Mucosa of descending colon (tissue), 3 donors: ENCODE measurements at regions not wholly inside any gene's neighbourhood (a gene's known extent, or its start where the extent isn't known, plus 50 kb on each side); places are given as distances from the start of the nearest gene placed in this dataset.
A peak's percentile ranks its signal among the peaks of the same experiment; 100 is the strongest.

Experiments used
- ATAC-seq: fragments of 200-7000 bp; cut with Tn5 transposase; one replicate; pipeline ENCODE4 v1.9.1; 2020; ENCODE audit warnings: mild to moderate bottlenecking, moderate library complexity
- DNase-seq, 3 donors: peaks; one replicate each; pipeline ENCODE4 v3.0.0-alpha.2; 2020
- H3K36me3 ChIP-seq: fragments of 200-600 bp; one replicate; pipeline ENCODE4 v1.8.0; 2021; ENCODE audit warnings: low read depth, mild to moderate bottlenecking
- H3K4me1 ChIP-seq: fragments of 200-600 bp; one replicate; pipeline ENCODE4 v1.8.0; 2021; ENCODE audit warnings: low read depth, mild to moderate bottlenecking
- H3K4me3 ChIP-seq: fragments of 200-600 bp; one replicate; pipeline ENCODE4 v1.8.0; 2021; ENCODE audit warnings: mild to moderate bottlenecking
- H3K9me3 ChIP-seq: fragments of 200-600 bp; one replicate; pipeline ENCODE4 v1.8.0; 2021; ENCODE audit warnings: mild to moderate bottlenecking
- intact Hi-C, 2 donors: fragments of 100-400 bp; cut with DNase I in 1 of 2; cut with micrococcal nuclease in 1 of 2; formaldehyde crosslinking; loops; one replicate each; pipeline versions ENCODE4 v1.11.0 to v1.11.1; 2022; cut with DNase I, micrococcal nuclease
- TF ChIP-seq, protein P1 (sequence below): fragments of 200-600 bp; IDR thresholded peaks from one replicate; pipeline ENCODE4 v1.8.0; 2022; ENCODE audit warnings: antibody characterized with exemption, mild to moderate bottlenecking
- donor health status: DM: no; HTN: no; CAD: no; lungs with moderate emphysema.
- donor health status: DM: no; HTN: no; CAD: no.
- donor health status: DM: no; HTN: yes; CAD: no.

- ATAC-seq, result no peak
These were observed 87.8 kb downstream of the PMP22 start for GRCh38 chr17:15177343-15177742.

GRCh38 chr17:15175356-15175755 is 89.8 kb downstream of the PMP22 start:
- no peaks in the 10 kb centered on the region for H3K4me1 ChIP-seq
- H3K36me3 ChIP-seq, result no peaks in the 10 kb centered on the region
- no peak overlapping the region for H3K4me3 ChIP-seq
- intact Hi-C loops, result no loop called here
- TF ChIP-seq, protein P1, sequence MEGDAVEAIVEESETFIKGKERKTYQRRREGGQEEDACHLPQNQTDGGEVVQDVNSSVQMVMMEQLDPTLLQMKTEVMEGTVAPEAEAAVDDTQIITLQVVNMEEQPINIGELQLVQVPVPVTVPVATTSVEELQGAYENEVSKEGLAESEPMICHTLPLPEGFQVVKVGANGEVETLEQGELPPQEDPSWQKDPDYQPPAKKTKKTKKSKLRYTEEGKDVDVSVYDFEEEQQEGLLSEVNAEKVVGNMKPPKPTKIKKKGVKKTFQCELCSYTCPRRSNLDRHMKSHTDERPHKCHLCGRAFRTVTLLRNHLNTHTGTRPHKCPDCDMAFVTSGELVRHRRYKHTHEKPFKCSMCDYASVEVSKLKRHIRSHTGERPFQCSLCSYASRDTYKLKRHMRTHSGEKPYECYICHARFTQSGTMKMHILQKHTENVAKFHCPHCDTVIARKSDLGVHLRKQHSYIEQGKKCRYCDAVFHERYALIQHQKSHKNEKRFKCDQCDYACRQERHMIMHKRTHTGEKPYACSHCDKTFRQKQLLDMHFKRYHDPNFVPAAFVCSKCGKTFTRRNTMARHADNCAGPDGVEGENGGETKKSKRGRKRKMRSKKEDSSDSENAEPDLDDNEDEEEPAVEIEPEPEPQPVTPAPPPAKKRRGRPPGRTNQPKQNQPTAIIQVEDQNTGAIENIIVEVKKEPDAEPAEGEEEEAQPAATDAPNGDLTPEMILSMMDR, result no peak
- no peak for DNase-seq
- no peak for ATAC-seq
- H3K9me3 ChIP-seq, result no peaks in the 10 kb centered on the region

More at GRCh38 chr17:15177343-15177742, 87.8 kb downstream of the PMP22 start:
- TF ChIP-seq, protein P1, result no peak
- no peaks in the 10 kb centered on the region for H3K9me3 ChIP-seq
- H3K4me1 ChIP-seq, result no peaks in the 10 kb centered on the region
- DNase-seq, result no peak
- intact Hi-C loops, result no loop called here
- H3K36me3 ChIP-seq, result no peaks in the 10 kb centered on the region
- no peak overlapping the region for H3K4me3 ChIP-seq

GRCh38 chr17:15171167-15172047 is 93.7 kb downstream of the PMP22 start:
- intact Hi-C loops, result no loop called here
- H3K4me1 ChIP-seq, result no peaks in the 10 kb centered on the region
- ATAC-seq, result peak; percentile 81
- H3K9me3 ChIP-seq, result no peaks in the 10 kb centered on the region
- TF ChIP-seq, protein P1, result peak; percentile 58
- peak in 2 of 3 donors; percentile 59 to 61 for DNase-seq
- no peak overlapping the region for H3K4me3 ChIP-seq
- H3K36me3 ChIP-seq, result no peaks in the 10 kb centered on the region

GRCh38 chr17:15169676-15170075 is 95.5 kb downstream of the PMP22 start:
- Histone ChIP-seq H3K4me3 (no peak overlapping the region), H3K36me3 (no peaks in the 10 kb centered on the region), H3K9me3 (no peaks in the 10 kb centered on the region), H3K4me1 (no peaks in the 10 kb centered on the region)
- ATAC-seq, result no peak
- TF ChIP-seq, protein P1, result no peak
- intact Hi-C loops, result no loop called here
- DNase-seq, result no peak

- TF ChIP-seq, protein P1, result no peak
- no peak for DNase-seq
- H3K4me3 ChIP-seq, result no peak overlapping the region
These were observed 96.7 kb downstream of the PMP22 start for GRCh38 chr17:15168379-15168778.

More at GRCh38 chr17:15168379-15168778, 96.7 kb downstream of the PMP22 start:
- no peak for ATAC-seq
- Histone ChIP-seq H3K36me3 (no peaks in the 10 kb centered on the region), H3K9me3 (no peaks in the 10 kb centered on the region), H3K4me1 (no peaks in the 10 kb centered on the region)
- intact Hi-C loops, result no loop called here
